DMS153 treated with DMSO at 0.1 percent for 48 hours (cell line): ENCODE measurements at regions not wholly inside any gene's neighbourhood (a gene's known extent, or its start where the extent isn't known, plus 50 kb on each side); places are given as distances from the start of the nearest gene placed in this dataset.
"Not testable (repeated sequence)": the region's sequence is repeated elsewhere in the genome, so short reads cannot be mapped to it uniquely, and the experiment has no call there.

Source experiments
- DNase-seq: peaks from one replicate; lab custom pipeline; 2025; ENCODE audit not compliant: unreplicated experiment; lab: John Stamatoyannopoulos, UW

- no peak for DNase-seq
These were observed 380.4 kb upstream of the MIS18BP1 start for GRCh38 chr14:45633220-45633984.

DNA sequence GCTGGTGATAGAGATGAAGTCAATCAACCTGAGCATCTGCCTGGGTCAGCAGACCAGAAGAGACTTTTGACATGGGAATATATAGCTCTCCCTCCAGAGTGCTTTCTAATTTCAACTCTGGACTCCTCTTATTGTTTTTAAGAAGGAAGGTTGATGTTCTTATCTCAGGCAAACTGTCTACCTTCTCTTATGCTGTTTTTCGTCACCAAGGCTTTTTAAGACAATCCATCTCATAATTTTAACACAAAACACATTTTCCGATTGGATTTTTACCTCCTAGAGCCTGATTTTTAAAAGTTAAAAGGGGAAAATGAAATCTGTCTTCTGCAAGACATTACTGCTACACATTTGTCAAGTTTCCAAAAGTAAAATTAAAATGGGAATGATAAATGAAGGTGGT, 368.7 kb upstream of the MIS18BP1 start:
- DNase-seq, result no peak

DNA sequence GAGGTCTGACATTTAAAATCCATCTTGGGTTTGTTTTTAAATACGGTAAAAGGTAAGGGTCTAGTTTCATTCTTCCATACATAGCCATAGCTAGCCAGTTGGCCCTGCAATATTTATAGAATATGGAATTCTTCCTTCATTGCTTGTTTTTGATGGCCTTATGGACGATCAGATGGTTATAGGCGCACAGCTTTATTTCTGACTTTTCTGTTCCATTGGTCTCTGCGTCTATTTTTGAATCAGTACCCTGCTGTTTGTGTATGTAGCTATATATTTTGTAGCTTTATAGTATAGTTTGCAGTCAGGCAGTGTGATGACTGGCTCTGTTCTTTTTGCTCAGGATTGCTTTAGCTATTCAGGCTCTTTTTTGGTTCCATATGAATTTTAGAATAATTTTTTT, 366.8 kb upstream of the MIS18BP1 start:
- DNase-seq, result no peak

GRCh38 chr14:45610318-45610717, 357.3 kb upstream of the MIS18BP1 start:
- DNase-seq, result peak; percentile 41

DNA sequence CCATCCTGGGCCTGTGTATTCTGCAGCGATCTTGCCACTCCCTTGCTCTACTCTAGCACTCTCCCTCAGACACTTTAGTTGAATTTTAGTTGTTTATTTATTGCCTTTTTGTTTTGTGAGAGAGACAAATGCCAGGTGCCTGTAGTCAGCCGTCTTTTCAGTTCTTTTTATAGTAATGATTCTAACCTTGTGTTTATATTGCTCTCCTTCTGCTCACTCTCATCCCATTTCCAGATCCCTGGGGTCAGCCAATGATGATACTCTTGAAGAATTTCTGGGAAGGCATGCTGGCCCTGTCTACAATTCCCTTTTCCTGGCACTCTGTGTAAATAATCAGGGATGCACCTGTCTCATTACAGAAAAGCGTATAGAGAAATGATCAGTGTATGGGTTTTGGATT, 334.1 kb upstream of the MIS18BP1 start:
- DNase-seq, result no peak

- no peak for DNase-seq
These were observed 306.6 kb upstream of the MIS18BP1 start for GRCh38 chr14:45559626-45560025.

DNA sequence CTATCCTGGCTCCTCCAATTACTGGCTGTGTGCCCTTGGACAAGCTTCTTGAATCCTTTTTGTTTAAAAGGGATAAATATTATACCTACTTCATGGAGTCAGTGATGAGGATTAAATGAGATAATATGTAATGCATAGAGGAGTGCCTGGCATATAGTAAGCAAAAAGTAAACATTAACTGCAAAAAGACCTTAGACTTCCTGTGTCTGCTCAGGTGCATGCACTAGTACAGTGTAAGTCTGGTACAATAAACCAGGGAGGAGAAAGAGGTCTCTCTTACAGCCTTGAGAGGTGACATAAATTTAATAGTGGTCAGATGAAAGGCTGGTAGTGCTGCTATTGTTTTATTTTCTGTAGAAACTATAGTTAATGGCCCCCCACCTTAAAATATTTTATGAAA, 305.2 kb upstream of the MIS18BP1 start:
- no peak for DNase-seq

DNA sequence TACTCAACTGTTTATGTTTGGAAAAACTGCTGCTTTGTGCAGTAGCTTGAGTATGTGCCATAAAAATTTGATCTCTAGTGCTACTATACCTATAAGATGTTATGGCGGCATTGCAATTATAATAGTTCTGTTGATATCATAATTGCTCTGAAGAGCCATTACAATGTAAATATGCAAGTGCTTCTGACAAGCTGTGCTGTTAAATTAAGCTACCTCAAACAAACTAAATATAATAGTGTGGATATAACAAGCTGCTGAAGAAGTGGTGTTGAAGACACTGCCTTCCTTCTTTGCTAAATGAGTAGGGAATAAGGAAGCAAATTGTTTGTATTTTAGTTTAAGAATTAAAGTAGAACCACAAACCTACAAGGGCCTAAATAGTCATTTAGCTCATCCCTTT, 301.0 kb upstream of the MIS18BP1 start:
- DNase-seq, result peak; percentile 21

DNA sequence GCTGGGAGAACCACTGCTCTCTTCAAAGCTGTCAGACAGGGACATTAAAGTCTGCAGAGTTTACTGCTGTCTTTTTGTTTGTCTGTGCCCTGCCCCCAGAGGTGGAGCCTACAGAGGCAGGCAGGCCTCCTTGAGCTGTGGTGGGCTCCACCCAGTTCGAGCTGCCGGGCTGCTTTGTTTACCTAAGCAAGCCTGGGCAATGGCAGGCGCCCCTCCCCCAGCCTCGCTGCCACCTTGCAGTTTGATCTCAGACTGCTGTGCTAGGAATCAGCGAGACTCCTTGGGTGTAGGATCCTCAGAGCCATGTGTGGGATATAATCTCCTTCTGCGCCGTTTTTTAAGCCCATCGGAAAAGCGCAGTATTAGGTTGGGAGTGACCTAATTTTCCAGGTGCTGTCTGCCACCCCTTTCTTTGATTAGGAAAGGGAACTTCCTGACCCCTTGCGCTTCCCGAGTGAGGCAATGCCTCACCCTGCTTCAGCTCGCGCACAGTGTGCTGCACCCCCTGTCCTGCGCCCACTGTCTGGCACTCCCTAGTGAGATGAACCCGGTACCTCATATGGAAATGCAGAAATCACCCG, 298.3 kb upstream of the MIS18BP1 start:
- not testable (repeated sequence) for DNase-seq

DNA sequence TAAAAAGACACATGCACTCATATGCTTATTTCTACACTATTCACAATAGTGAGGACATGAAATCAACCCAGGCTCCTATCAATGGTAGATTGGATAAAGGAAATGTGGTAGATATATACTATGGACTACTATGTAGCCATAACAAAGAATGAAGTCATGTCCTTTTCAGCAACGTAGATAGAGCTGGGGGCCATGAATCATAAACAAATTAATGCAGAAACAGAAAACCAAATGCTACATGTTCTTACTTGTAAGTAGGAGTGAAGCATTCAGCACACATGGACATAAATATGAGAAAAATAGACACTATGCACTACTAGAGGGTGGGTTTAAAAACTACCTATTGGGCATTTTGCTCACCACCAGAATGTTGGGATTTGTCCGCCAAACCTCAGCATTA, 278.0 kb upstream of the MIS18BP1 start:
- DNase-seq, result no peak

DNA sequence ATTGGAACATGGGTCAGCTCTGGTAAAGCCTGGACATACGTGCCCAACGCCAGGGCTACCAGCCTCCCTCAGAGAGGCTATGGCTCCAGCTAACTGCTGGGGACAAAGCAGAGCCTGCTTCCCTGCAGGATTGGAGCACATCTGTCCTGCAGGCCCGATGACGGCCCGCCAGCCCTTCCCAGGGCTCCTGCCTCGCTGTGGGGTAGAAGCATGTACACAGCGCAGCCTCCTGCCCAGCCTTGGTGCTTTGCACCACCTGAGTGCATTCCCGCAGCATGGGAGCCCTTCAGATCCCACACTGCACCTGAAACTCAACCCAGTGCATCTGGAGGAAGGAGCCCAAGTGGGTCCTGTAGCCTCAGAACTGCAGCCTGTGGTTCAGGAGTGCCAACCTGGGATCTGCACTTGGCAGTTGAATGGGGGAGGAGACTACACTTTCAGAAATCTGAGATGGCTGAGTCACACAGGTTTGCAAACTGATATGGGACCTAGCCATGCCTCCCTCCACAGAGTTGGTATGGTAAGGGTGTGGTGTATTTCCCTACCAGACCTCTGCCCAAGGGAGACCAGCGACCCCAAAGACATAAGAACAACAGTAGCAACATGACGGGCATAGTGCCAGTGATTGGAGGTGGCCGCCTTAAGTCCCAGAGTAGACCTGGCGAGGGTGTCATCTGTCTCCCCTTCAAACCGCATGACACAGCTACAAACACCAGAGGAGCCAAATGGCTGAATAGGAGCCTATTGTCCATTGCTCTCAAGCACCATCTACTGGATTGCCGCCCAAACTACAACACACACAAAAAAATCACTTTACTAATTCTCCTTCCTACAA, 273.9 kb upstream of the MIS18BP1 start:
- DNase-seq, result peak; percentile 18

- DNase-seq, result no peak
These were observed 266.8 kb upstream of the MIS18BP1 start for GRCh38 chr14:45519766-45520165.

DNA sequence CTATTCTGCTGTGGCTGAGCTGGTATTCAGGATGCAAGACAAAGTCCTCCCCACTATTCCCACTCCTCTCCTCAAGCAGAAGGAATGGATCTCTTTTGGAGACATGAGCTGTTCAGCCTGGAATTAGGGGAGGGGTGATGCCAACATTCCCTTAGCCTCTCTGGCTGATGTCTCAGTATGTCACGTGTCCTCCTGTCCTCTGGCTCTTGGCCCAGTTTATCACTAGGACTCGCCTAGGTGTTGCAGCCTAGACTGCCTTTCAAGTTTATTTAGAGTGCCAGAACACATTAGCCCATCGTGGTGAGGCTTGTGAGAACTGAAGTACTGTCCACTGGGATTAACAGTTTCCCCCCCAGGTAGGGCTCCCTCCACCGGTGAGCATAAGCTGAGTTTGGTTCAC, 239.9 kb upstream of the MIS18BP1 start:
- no peak for DNase-seq

GRCh38 chr14:45491914-45492313, 238.9 kb upstream of the MIS18BP1 start:
- DNase-seq, result no peak

- no peak for DNase-seq
These were observed 233.6 kb upstream of the MIS18BP1 start for GRCh38 chr14:45486599-45486998.

GRCh38 chr14:45467023-45467422, 214.0 kb upstream of the MIS18BP1 start:
- no peak for DNase-seq

GRCh38 chr14:45434221-45434620, 181.2 kb upstream of the MIS18BP1 start:
- no peak for DNase-seq

- DNase-seq, result peak; percentile 52
These were observed 173.8 kb upstream of the MIS18BP1 start for GRCh38 chr14:45426685-45427282.

DNA sequence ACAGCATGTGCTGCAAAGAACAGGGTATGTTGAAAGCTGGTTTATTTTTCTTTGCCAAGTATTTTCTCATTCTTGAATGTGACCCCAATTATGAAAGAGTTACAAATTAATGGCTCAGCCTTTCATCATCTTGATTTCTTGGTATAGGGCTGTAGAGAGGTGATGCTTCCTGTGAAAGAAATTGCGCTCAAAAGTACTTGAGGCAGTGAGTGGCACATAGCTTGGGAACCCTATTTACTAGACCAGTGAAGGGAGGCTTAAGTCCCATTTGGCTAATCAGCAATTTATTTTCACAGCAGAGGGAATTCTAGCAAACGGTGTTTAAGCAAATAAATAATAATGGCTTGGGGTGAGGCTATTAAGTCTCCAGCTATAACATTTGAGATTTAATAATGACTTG, 153.9 kb upstream of the MIS18BP1 start:
- DNase-seq, result no peak

GRCh38 chr14:45400950-45401640, 148.1 kb upstream of the MIS18BP1 start:
- DNase-seq, result no peak

DNA sequence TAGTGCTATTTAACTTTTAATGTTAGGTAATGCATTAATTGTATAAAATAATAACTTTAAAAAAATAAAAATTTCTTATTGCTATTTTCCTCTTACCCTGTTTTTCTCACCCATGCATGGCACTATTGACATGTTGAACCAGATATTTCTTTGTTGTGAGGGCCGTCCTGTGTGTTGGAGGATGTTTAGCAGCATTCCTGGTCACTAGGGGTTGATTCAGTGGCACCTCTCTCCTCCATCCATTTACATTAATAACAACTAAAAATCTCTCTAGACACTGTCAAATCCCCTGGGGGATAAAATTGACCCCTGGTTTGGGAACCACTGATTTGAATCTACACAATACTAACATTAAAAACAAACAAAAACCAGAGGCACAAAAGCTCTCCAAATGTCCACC, 147.5 kb upstream of the MIS18BP1 start:
- no peak for DNase-seq
